ENCODE measurements at regions not wholly inside any gene's neighbourhood (a gene's known extent, or its start where the extent isn't known, plus 50 kb on each side); places are given as distances from the start of the nearest gene placed in this dataset.

DNA sequence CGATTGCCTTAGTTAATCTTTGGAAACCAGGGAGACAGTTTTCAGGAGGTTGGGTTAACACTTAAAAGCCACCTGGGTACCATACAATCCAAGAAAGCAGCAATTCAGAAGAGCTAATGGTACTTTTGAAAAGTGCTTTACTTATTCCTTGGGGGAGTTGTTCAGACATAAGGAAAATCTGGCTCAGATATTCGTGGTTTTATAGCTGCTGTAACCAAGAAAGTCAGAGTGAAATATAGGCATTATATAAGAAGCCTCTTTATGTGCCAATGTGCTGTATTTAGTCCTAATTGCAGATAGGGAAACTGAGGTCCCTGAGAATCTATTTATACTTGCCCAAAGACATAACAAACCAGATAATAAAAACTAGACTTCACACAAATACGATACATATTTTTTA is 387.5 kb downstream of the COG6 start:
- TF ChIP-seq, protein P1, sequence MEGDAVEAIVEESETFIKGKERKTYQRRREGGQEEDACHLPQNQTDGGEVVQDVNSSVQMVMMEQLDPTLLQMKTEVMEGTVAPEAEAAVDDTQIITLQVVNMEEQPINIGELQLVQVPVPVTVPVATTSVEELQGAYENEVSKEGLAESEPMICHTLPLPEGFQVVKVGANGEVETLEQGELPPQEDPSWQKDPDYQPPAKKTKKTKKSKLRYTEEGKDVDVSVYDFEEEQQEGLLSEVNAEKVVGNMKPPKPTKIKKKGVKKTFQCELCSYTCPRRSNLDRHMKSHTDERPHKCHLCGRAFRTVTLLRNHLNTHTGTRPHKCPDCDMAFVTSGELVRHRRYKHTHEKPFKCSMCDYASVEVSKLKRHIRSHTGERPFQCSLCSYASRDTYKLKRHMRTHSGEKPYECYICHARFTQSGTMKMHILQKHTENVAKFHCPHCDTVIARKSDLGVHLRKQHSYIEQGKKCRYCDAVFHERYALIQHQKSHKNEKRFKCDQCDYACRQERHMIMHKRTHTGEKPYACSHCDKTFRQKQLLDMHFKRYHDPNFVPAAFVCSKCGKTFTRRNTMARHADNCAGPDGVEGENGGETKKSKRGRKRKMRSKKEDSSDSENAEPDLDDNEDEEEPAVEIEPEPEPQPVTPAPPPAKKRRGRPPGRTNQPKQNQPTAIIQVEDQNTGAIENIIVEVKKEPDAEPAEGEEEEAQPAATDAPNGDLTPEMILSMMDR (IDR thresholded peaks at IDR 0.05; ENCODE audit: insufficient read depth, low read depth, low read length), result no peak
- no peak for TF ChIP-seq EZH2 (IDR thresholded peaks at IDR 0.05; ENCODE audit: insufficient read depth, low read length)

Data from astrocyte (in vitro differentiated cells and primary cell).